GM19240 (cell line): ENCODE measurements at regions not wholly inside any gene's neighbourhood (a gene's known extent, or its start where the extent isn't known, plus 50 kb on each side); places are given as distances from the start of the nearest gene placed in this dataset.
"Not testable (repeated sequence)": the region's sequence is repeated elsewhere in the genome, so short reads cannot be mapped to it uniquely, and the experiment has no call there.

ENCODE experiments used
- DNase-seq: peaks from one replicate; pipeline ENCODE4 v3.0.0; 2011; ENCODE audit warnings: low spot score; ENCODE audit not compliant: insufficient read length

- no peak for DNase-seq
Measured at GRCh38 chr2:103365071-103365470, 603.2 kb downstream of the TMEM182 start.

- no peak for DNase-seq
Measured at GRCh38 chr2:103367877-103368276, 606.0 kb downstream of the TMEM182 start.

DNA sequence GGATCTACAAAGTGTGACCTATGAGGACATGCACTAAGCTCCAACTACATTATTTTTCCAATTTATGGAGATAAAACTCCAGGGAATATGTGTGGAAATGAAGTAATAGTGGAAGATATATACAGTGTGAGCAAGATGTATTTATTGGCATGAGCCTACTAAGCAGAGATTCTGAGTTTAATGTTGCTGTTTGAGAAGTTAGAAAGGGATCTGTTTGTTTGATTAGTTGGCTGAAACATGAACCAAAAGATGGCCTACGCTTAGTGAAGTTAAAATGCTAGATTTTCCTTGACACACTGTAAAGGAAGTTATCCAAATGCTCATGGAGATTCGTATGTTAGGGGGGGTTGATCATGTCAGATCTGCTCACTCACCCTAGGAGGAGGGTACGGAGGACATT lies 621.7 kb downstream of the TMEM182 start:
- DNase-seq, result no peak

DNA sequence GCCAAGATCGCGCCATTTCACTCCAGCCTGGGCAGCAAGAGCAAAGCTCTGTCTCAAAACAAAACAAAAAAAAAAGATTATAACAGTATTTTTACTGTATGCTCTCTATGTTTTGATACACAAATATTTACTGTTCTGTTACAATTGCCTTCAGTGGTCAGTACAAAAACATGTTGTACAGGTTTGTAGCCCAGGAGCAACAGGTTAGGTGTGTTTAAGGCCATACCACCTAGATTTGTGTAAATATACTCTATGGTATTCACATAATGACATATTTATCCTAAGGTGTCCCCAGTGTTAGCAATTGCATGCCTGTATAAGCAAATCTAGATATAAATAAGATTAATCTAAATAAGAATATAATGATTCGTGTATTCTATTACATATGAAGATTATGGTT lies 625.0 kb downstream of the TMEM182 start:
- DNase-seq, result no peak

DNA sequence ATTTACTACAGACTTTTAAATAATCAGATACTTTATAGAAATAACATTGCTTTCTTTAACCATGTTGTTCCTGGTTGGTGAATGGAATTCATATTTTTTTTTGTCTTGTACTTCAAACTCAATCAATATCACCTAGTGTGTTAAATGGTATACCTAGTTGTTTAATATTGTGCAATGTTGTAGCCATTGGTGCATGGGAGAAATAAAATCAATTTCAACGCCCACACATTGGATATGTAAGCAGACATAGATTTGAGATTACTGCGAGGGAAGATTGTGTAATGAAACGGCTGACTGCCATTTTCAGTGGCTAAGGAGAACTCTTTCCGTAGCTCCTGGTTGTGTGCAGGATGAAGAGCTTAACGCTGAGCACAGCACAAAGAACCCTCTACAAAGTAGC lies 626.1 kb downstream of the TMEM182 start:
- no peak for DNase-seq

GRCh38 chr2:103396152-103396551 lies 634.3 kb downstream of the TMEM182 start:
- DNase-seq, result no peak

DNA sequence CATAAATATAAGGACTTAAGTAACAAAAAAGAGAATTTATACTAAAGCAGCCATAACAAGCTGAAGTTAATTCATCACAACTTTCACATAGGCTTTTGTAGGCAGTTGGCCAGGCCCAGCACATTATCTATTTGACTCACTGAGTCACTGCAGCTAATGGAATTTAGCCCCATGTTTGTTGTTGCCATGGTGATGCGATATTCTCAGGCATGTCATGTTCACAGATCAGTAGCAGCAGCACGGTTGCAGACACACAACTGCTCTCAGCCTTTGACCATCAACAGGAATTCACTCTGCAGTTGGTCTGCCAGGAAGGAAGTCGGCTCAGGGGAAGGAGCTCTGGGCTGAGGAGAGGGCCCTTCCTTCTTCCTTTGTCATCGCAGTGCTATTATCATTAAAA lies 639.8 kb downstream of the TMEM182 start:
- DNase-seq, result no peak

DNA sequence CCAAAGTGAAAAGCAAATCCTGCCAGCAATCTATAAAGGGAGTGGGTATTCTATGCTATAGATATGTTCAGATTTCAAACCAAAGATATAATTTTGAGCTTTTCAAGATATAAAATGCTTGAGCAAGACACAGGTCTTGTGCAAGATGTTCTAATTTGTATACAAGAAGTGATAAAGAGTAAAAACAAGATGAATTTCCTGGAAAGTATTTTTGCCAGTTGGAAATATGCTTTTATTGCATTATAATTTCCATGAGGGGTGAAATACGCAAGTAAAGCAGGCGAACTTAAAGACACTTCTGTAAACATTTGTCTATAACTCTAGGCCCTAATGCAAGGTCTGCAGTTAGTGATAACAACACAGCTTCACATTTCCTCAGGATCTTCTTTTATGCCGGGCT lies 640.5 kb downstream of the TMEM182 start:
- DNase-seq, result no peak

GRCh38 chr2:103402944-103403343 lies 641.1 kb downstream of the TMEM182 start:
- DNase-seq, result no peak

DNA sequence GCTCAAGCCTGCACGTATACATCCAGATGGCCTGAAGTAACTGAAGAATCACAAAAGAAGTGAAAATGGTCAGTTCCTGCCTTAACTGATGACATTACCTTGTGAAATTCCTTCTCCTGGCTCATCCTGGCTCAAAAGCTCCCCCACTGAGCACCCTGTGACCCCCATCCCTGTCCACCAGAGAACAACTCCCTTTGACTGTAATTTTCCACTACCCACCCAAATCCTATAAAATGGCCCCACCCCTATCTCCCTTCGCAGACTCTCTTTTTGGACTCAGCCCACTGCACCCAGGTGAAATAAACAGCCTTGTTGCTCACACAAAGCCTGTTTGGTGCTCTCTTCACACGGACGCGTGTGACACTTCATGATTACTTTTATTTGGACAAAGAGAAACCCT lies 641.6 kb downstream of the TMEM182 start:
- DNase-seq, result not testable (repeated sequence)

DNA sequence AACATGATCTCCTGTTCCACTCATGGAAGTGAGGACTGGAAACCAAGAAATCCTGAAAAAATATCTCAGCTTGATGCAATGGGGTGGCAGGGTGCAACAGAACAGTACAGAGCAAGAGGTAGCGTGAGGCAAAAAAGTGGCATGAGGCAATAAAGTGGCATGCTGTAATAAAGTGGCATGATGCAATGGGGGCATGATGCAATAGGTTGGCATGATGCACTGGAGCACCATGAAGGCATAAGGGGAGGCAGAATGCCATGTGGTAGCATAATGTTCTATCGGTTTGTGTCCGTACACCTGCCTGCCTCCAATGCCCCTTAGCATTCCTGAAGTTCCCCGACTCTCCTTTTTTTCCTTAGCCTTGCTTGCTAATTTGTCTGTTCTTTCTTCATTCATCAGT lies 648.4 kb downstream of the TMEM182 start:
- no peak for DNase-seq

DNA sequence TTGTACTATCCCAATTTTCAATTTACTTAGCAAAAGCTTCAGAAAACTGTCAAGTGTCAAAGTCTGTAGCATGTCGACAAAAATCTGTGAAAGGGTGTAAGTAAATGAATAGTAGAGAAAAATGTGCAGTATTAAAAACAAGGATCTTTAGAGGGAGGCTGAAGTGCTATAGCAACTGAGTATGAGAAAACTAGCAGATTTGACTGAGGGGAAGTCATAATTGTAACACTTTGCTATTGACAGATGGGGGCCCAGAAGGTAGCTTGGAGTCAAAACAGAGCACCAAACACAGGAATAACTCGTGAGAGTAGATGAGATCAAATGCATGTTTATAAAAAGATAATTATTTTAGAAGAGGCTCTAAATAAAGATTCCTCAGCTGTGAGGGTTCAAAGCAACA lies 657.7 kb downstream of the TMEM182 start:
- DNase-seq, result no peak

DNA sequence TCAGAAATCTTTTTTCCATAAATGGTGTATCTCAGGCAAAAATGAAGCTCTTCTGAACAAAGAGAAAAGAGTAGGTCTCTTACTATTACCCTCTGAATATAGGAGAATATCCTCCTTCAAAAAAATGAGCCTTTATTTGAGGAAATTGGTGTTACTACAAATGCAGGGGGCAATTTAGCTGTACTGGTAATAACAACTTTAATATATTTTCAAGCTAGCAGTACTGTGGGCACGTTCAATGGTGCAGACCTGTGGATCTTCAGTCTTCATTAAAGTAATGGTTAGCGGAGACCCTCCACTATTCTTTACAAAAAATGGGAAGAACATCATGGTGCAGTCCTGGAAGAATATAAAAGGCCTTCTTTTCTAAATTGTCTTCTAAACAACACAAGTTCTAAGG lies 661.3 kb downstream of the TMEM182 start:
- no peak for DNase-seq

GRCh38 chr2:103427567-103427966 lies 665.7 kb downstream of the TMEM182 start:
- no peak for DNase-seq

GRCh38 chr2:103430191-103430590 lies 668.4 kb downstream of the TMEM182 start:
- DNase-seq, result no peak

DNA sequence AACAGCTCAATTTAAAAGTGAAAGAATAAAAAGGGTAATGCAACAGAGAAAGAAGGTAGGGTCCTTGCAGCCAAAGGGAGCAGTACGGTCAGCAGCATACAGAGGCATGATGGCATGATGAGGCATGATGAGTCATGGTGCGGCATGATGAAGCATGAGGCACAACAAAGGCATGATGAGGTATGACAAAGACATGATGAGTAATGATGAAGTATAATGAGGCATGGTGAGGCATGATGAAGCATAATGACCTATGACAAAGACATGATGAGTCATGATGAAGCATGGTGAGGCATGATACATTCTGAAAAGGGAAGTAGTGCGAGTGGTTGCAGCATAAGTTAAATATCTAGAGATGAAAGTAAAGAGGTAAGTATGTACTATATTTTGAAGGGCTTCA lies 673.2 kb downstream of the TMEM182 start:
- no peak for DNase-seq

DNA sequence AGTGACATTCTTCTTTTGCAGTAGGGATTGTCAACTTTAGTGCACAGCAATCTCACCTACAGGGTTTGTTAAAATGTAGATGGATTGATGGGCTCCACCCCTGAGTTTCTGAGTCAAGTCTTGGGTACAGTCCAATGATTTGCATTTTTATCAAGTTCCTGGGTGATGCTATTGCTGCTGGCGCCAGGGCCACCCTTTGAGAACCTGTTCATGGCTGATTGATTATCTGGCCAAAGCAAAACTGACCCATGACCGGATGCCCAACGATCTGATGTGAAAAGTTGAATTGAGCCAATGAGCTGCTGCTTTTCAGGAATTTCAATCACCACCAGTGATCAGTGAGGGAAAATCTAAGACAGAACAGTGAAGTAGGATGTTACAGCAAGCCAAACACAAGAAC lies 675.3 kb downstream of the TMEM182 start:
- DNase-seq, result no peak

GRCh38 chr2:103445347-103445746 lies 683.5 kb downstream of the TMEM182 start:
- no peak for DNase-seq

GRCh38 chr2:103448495-103448894 lies 686.7 kb downstream of the TMEM182 start:
- DNase-seq, result no peak

- DNase-seq, result no peak
Measured at GRCh38 chr2:103451283-103451682, 689.5 kb downstream of the TMEM182 start.

GRCh38 chr2:103459283-103459682 lies 697.5 kb downstream of the TMEM182 start:
- DNase-seq, result no peak

DNA sequence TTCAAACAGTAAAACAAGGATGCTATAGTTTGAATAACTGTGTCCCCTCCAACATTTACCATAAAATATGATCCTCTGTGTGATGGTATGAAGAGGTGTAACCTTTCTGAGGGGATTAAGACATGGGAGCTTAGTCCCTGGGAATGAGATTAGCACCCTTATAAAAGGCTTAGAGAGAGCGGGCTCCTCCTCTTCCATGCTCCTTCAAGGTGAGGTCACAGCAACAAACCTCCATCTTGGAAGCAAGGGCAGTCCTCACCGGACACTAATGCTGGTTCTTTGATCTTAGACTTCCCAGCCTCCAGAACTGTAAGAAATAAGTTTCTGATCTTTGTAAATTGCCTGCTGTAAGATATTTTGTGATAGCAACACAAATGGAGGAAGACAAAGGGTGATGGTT lies 700.3 kb downstream of the TMEM182 start:
- DNase-seq, result no peak

- DNase-seq, result no peak
Measured at GRCh38 chr2:103462712-103463111, 700.9 kb downstream of the TMEM182 start.

GRCh38 chr2:103464831-103465230 lies 703.0 kb downstream of the TMEM182 start:
- DNase-seq, result no peak
